HCT116 (cell line): ENCODE measurements at regions not wholly inside any gene's neighbourhood (a gene's known extent, or its start where the extent isn't known, plus 50 kb on each side); places are given as distances from the start of the nearest gene placed in this dataset.
"Not testable (repeated sequence)": the region's sequence is repeated elsewhere in the genome, so short reads cannot be mapped to it uniquely, and the experiment has no call there.

Experiments
- ATAC-seq: fragments of 200-7000 bp; cut with Tn5 transposase; 2 replicates; pipeline ENCODE4 v1.9.1; 2020; ENCODE audit warnings: mild to moderate bottlenecking, moderate library complexity
- BruUV-seq: library from RNA; stranded (reverse); fragments of 400-500 nt; replicated peaks from 2 replicates; lab custom pipeline; 2021; lab: Mats Ljungman, UMichigan
- CTCF ChIA-PET: fragments of 300-600 bp; sonication (Branson Sonifier 250); formaldehyde crosslinking; loops from one replicate; lab custom pipeline; 2021; ENCODE audit warnings: antibody characterized with exemption; lab: Charles Lee
- POLR2A ChIA-PET: fragments of 300-600, 350-600 bp; sonication (Branson Sonifier 250); formaldehyde crosslinking; loops from one replicate; lab custom pipeline; 2021; ENCODE audit warnings: antibody characterized with exemption; lab: Charles Lee
- RAD21 ChIA-PET, 2 experiments: fragments of 300-600 bp; sonication (Branson Sonifier 250); formaldehyde crosslinking; loops; one replicate each; lab custom pipeline; 2023; ENCODE audit warnings: low total read pairs in 2 of 2; ENCODE audit not compliant: uncharacterized antibody in 2 of 2, unreplicated experiment in 2 of 2, low non-redundant PET in 1 of 2; lab: Charles Lee
- DNase-seq: peaks from one replicate; pipeline ENCODE4 v3.0.0-alpha.2; 2010; ENCODE audit warnings: low read depth, low spot score
- H2AFZ ChIP-seq: fragments of 200-600 bp; shearing (Covaris generic), sonication (generic); 2 replicates; pipeline ENCODE4 v1.6.1; 2017; ENCODE audit warnings: low read depth, mixed run types, mixed read lengths, antibody characterized with exemption, low read length; ENCODE audit not compliant: poor library complexity, severe bottlenecking
- H3K27ac ChIP-seq: 2 replicates; pipeline ENCODE4 v1.5.1; 2012; ENCODE audit warnings: low read depth, low read length
- H3K27me3 ChIP-seq: fragments of 200-600 bp; sonication (generic); 2 replicates; pipeline ENCODE4 v1.6.1; 2016; ENCODE audit warnings: mixed run types, low read length, mixed read lengths; ENCODE audit not compliant: insufficient read depth
- H3K36me3 ChIP-seq, 2 experiments: fragments of 200-500 bp in 1 of 2; fragments of 200-600 bp in 1 of 2; sonication (Bioruptor generic) in 1 of 2; sonication (generic) in 1 of 2; 2 replicates each; pipeline versions ENCODE4 v1.5.1 to v1.6.1; 2014 to 2016; ENCODE audit warnings: low read length in 2 of 2, inconsistent platforms in 1 of 2, mixed read lengths in 1 of 2, mixed run types in 1 of 2; ENCODE audit not compliant: insufficient read depth in 2 of 2, control insufficient read depth in 1 of 2
- H3K4me1 ChIP-seq, 2 experiments: fragments of 200-600 bp in 1 of 2; sonication (generic) in 1 of 2; 2 replicates each; pipeline versions ENCODE4 v1.5.1 to v1.6.1; 2012 to 2017; ENCODE audit warnings: low read length in 2 of 2, inconsistent platforms in 1 of 2, mild to moderate bottlenecking in 1 of 2, mixed read lengths in 1 of 2, mixed run types in 1 of 2, moderate library complexity in 1 of 2; ENCODE audit not compliant: insufficient read depth in 2 of 2, control insufficient read depth in 1 of 2
- H3K4me2 ChIP-seq: fragments of 200-600 bp; sonication (generic); 2 replicates; pipeline ENCODE4 v1.6.1; 2017; ENCODE audit warnings: mixed run types, low read length, mixed read lengths
- H3K4me3 ChIP-seq, 2 experiments: fragments of 200-600 bp in 1 of 2; sonication (generic) in 1 of 2; replicated peaks in 1 of 2; 2 replicates each; pipeline ENCODE4 v1.5.1; 2011 to 2016; ENCODE audit warnings: low read length in 2 of 2, control low read depth in 1 of 2, low read depth in 1 of 2, mild to moderate bottlenecking in 1 of 2, mixed read lengths in 1 of 2, mixed run types in 1 of 2
- H3K79me2 ChIP-seq: fragments of 200-600 bp; sonication (generic); 2 replicates; pipeline ENCODE4 v1.6.1; 2017; ENCODE audit warnings: mild to moderate bottlenecking, mixed run types, low read length, moderate library complexity, mixed read lengths; ENCODE audit not compliant: insufficient read depth
- H3K9ac ChIP-seq: fragments of 200-600 bp; sonication (generic); 2 replicates; pipeline ENCODE4 v1.6.1; 2016; ENCODE audit warnings: low read length, mixed read lengths
- H3K9me2 ChIP-seq: fragments of 200-600 bp; sonication (generic), shearing (Covaris generic); 2 replicates; pipeline ENCODE4 v1.6.1; 2017; ENCODE audit warnings: mixed run types, mild to moderate bottlenecking, moderate library complexity; ENCODE audit not compliant: insufficient read depth
- H3K9me3 ChIP-seq, 2 experiments: fragments of 200-500 bp in 1 of 2; fragments of 200-600 bp in 1 of 2; sonication (Bioruptor generic) in 1 of 2; sonication (generic) in 1 of 2; 2 replicates each; pipeline ENCODE4 v1.6.1; 2014 to 2017; ENCODE audit warnings: low read length in 2 of 2, mixed read lengths in 2 of 2, inconsistent platforms in 1 of 2, low read depth in 1 of 2, mild to moderate bottlenecking in 1 of 2, mixed run types in 1 of 2, moderate library complexity in 1 of 2; ENCODE audit not compliant: control insufficient read depth in 1 of 2, insufficient read depth in 1 of 2
- H4K20me1 ChIP-seq: fragments of 200-600 bp; sonication (generic), shearing (Covaris generic); 2 replicates; pipeline ENCODE4 v1.6.1; 2017; ENCODE audit warnings: mixed run types, mild to moderate bottlenecking, moderate library complexity; ENCODE audit not compliant: insufficient read depth
- CBX3 ChIP-seq: IDR thresholded peaks from 2 replicates; pipeline ENCODE4 v1.6.1; 2012; ENCODE audit warnings: low read depth
- intact Hi-C: fragments of 100-400 bp; cut with micrococcal nuclease; formaldehyde crosslinking; loops from 2 replicates; pipeline ENCODE4 v1.10.0; 2022
- TF ChIP-seq, protein P1 (sequence below), 3 experiments: fragments of 200-600 bp in 1 of 3; sonication (generic) in 1 of 3; IDR thresholded peaks in 2 of 3; conservative IDR thresholded peaks in 1 of 3; 2 replicates each; pipeline ENCODE4 v1.5.1; 2012 to 2017; ENCODE audit warnings: low read depth in 2 of 3, low read length in 2 of 3, antibody characterized with exemption in 1 of 3, borderline replicate concordance in 1 of 3, control low read depth in 1 of 3, mild to moderate bottlenecking in 1 of 3, mixed read lengths in 1 of 3, mixed run types in 1 of 3, moderate library complexity in 1 of 3; ENCODE audit not compliant: insufficient read depth in 1 of 3
- TF ChIP-seq, protein P2 (sequence below): IDR thresholded peaks from 2 replicates; pipeline ENCODE4 v1.6.1; 2012

DNA sequence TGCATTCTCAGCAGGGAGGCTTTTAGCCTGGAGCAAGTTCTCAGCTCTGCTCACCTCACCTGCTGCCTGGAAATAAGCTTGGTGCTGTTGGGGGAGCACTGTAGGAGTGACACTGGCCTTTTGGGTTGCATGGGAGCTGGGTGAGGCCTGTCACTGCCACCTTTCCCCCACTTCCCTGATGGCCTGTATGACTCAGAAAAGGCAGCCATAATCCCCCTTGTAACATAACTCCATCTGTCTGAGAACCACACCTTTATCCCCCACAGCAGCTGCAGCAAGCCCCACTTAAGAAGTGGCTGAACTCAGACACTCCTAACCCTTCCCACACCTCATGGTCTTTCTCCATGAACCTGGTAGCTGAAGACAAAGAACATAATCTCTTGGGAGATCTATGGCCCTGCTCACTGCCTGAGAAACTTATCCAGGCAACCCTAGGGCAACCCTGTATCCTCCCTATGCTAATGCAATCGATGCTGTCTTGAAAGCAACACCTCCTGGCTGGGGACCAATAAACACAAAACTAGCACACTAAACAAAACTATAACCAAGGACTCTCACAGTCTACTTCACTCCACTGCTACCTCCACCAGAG, 258.9 kb upstream of the OSR1 start:
- Histone ChIP-seq H3K9me3 (no peaks in the 10 kb centered on the region), H4K20me1 (no peaks in the 10 kb centered on the region), H3K9me2 (no peaks in the 10 kb centered on the region), H3K4me3 (no peak overlapping the region), H3K36me3 (no peaks in the 10 kb centered on the region), H3K9ac (no peak overlapping the region), H3K27me3 (no peaks in the 10 kb centered on the region), H3K79me2 (no peaks in the 10 kb centered on the region), H3K27ac (no peak overlapping the region), H3K4me2 (peak overlapping the region; percentile 10), H2AFZ (no peak overlapping the region), H3K4me1 (peaks cover 0 to 17% of the 10 kb centered on the region in 2 experiments; a peak in 2 of 4 replicates)
- POLR2A ChIA-PET = no interaction called here
- TF ChIP-seq, protein P1, sequence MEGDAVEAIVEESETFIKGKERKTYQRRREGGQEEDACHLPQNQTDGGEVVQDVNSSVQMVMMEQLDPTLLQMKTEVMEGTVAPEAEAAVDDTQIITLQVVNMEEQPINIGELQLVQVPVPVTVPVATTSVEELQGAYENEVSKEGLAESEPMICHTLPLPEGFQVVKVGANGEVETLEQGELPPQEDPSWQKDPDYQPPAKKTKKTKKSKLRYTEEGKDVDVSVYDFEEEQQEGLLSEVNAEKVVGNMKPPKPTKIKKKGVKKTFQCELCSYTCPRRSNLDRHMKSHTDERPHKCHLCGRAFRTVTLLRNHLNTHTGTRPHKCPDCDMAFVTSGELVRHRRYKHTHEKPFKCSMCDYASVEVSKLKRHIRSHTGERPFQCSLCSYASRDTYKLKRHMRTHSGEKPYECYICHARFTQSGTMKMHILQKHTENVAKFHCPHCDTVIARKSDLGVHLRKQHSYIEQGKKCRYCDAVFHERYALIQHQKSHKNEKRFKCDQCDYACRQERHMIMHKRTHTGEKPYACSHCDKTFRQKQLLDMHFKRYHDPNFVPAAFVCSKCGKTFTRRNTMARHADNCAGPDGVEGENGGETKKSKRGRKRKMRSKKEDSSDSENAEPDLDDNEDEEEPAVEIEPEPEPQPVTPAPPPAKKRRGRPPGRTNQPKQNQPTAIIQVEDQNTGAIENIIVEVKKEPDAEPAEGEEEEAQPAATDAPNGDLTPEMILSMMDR (IDR thresholded peaks at IDR 0.05 in 2 of 3, conservative IDR thresholded peaks at IDR 0.05 in 1 of 3; ENCODE audit: borderline replicate concordance in 1 of 3, insufficient read depth in 1 of 3, low read depth in 2 of 3, low read length in 2 of 3) = no peak
- TF ChIP-seq, protein P2, sequence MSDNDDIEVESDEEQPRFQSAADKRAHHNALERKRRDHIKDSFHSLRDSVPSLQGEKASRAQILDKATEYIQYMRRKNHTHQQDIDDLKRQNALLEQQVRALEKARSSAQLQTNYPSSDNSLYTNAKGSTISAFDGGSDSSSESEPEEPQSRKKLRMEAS = peak; percentile 19; the same call in 1 of the 2 replicates
- peak; percentile 62 for ATAC-seq
- CTCF ChIA-PET = no interaction called here
- DNase-seq = no peak
- intact Hi-C loops = no loop called here
- BruUV-seq = no TSS peak
- RAD21 ChIA-PET = no interaction called here

DNA sequence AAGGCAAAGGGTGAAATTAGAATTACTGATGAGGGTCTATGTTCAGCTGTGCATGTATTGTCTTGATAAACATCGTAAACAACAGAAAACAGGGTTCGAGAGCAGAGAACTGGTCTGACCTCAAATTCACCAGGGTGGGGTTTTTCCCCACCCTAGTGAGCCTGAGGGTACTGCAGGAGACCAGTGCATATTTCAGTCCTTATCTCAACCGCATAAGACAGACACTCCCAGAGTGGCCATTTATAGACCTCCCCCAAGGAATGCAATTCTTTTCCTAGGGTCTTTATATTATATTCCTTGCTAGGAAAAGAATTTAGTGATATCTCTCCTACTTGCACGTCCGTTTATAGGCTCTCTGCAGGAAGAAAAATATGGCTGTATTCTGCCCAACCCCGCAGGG, 257.0 kb upstream of the OSR1 start:
- H4K20me1 ChIP-seq, POLR2A ChIA-PET, H3K4me2 ChIP-seq, H3K9ac ChIP-seq, ATAC-seq, BruUV-seq, H3K9me3 ChIP-seq, RAD21 ChIA-PET, H3K79me2 ChIP-seq, DNase-seq, H3K36me3 ChIP-seq, H2AFZ ChIP-seq, H3K9me2 ChIP-seq, H3K27ac ChIP-seq, H3K4me3 ChIP-seq, CTCF ChIA-PET, intact Hi-C loops, H3K27me3 ChIP-seq: not testable (repeated sequence)
- peaks cover 8 to 31% of the 10 kb centered on the region in 2 experiments for H3K4me1 ChIP-seq
- peak; percentile 83; the same call in 1 of the 2 replicates for TF ChIP-seq CBX3
